ENCODE measurements at regions not wholly inside any gene's neighbourhood (a gene's known extent, or its start where the extent isn't known, plus 50 kb on each side); places are given as distances from the start of the nearest gene placed in this dataset.

GRCh38 chr16:47927330-47927729 is 228.5 kb downstream of the ABCC12 start:
- no peak for TF ChIP-seq POLR2A (IDR thresholded peaks at IDR 0.05)
- TF ChIP-seq, protein P1, sequence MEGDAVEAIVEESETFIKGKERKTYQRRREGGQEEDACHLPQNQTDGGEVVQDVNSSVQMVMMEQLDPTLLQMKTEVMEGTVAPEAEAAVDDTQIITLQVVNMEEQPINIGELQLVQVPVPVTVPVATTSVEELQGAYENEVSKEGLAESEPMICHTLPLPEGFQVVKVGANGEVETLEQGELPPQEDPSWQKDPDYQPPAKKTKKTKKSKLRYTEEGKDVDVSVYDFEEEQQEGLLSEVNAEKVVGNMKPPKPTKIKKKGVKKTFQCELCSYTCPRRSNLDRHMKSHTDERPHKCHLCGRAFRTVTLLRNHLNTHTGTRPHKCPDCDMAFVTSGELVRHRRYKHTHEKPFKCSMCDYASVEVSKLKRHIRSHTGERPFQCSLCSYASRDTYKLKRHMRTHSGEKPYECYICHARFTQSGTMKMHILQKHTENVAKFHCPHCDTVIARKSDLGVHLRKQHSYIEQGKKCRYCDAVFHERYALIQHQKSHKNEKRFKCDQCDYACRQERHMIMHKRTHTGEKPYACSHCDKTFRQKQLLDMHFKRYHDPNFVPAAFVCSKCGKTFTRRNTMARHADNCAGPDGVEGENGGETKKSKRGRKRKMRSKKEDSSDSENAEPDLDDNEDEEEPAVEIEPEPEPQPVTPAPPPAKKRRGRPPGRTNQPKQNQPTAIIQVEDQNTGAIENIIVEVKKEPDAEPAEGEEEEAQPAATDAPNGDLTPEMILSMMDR (IDR thresholded peaks at IDR 0.05) = no peak
